ENCODE measurements at regions not wholly inside any gene's neighbourhood (a gene's known extent, or its start where the extent isn't known, plus 50 kb on each side); places are given as distances from the start of the nearest gene placed in this dataset.

DNA sequence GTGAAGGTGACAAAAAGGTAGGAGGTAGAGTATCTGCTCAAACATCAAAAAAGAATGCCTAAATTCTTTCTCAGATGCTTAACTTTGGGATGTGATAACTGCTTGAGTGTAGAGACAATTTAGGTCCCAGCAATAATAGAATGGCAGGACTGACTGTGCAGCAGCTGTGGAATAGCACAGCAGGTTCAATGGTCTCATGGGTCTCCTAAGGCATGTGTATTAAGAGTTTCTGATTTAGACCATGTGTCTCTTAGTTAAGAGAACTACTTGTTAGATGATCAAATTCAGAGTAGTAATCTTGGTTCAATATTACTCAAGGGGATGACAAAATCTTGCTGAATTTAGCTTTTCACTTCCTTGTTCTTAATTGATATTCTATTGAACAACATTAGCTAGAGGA is 72.0 kb downstream of the ALX1 start:
- TF ChIP-seq POLR2A (IDR thresholded peaks at IDR 0.05; ENCODE audit: low read length) (no peak), TFCP2L1 (CRISPR knock-in tag; IDR thresholded peaks at IDR 0.05) (no peak), FOSL2 (IDR thresholded peaks at IDR 0.05) (no peak), FOSL2 (CRISPR knock-in tag; IDR thresholded peaks at IDR 0.05) (no peak), CHD4 (IDR thresholded peaks at IDR 0.05; ENCODE audit: borderline replicate concordance) (no peak), SMC3 (IDR thresholded peaks at IDR 0.05) (no peak), MAFK (IDR thresholded peaks at IDR 0.05; ENCODE audit: partially characterized antibody) (no peak), CHD2 (IDR thresholded peaks at IDR 0.05; ENCODE audit: low read length, partially characterized antibody) (no peak), HOXB13 (CRISPR knock-in tag; IDR thresholded peaks at IDR 0.05; ENCODE audit: low read depth) (no peak), EHF (CRISPR knock-in tag; IDR thresholded peaks at IDR 0.05) (no peak), TP53 (CRISPR knock-in tag; IDR thresholded peaks at IDR 0.05) (no peak), ZFP36 (IDR thresholded peaks at IDR 0.05; ENCODE audit: borderline replicate concordance, partially characterized antibody) (no peak), HOXA7 (CRISPR knock-in tag; IDR thresholded peaks at IDR 0.05) (no peak)
- TF ChIP-seq, protein P1, sequence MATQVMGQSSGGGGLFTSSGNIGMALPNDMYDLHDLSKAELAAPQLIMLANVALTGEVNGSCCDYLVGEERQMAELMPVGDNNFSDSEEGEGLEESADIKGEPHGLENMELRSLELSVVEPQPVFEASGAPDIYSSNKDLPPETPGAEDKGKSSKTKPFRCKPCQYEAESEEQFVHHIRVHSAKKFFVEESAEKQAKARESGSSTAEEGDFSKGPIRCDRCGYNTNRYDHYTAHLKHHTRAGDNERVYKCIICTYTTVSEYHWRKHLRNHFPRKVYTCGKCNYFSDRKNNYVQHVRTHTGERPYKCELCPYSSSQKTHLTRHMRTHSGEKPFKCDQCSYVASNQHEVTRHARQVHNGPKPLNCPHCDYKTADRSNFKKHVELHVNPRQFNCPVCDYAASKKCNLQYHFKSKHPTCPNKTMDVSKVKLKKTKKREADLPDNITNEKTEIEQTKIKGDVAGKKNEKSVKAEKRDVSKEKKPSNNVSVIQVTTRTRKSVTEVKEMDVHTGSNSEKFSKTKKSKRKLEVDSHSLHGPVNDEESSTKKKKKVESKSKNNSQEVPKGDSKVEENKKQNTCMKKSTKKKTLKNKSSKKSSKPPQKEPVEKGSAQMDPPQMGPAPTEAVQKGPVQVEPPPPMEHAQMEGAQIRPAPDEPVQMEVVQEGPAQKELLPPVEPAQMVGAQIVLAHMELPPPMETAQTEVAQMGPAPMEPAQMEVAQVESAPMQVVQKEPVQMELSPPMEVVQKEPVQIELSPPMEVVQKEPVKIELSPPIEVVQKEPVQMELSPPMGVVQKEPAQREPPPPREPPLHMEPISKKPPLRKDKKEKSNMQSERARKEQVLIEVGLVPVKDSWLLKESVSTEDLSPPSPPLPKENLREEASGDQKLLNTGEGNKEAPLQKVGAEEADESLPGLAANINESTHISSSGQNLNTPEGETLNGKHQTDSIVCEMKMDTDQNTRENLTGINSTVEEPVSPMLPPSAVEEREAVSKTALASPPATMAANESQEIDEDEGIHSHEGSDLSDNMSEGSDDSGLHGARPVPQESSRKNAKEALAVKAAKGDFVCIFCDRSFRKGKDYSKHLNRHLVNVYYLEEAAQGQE (IDR thresholded peaks at IDR 0.05) = no peak
- TF ChIP-seq, protein P2, sequence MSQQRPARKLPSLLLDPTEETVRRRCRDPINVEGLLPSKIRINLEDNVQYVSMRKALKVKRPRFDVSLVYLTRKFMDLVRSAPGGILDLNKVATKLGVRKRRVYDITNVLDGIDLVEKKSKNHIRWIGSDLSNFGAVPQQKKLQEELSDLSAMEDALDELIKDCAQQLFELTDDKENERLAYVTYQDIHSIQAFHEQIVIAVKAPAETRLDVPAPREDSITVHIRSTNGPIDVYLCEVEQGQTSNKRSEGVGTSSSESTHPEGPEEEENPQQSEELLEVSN (IDR thresholded peaks at IDR 0.05; ENCODE audit: borderline replicate concordance, low read depth) = no peak
- TF ChIP-seq, protein P3, sequence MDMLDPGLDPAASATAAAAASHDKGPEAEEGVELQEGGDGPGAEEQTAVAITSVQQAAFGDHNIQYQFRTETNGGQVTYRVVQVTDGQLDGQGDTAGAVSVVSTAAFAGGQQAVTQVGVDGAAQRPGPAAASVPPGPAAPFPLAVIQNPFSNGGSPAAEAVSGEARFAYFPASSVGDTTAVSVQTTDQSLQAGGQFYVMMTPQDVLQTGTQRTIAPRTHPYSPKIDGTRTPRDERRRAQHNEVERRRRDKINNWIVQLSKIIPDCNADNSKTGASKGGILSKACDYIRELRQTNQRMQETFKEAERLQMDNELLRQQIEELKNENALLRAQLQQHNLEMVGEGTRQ (IDR thresholded peaks at IDR 0.05) = no peak
- TF ChIP-seq, protein P4, sequence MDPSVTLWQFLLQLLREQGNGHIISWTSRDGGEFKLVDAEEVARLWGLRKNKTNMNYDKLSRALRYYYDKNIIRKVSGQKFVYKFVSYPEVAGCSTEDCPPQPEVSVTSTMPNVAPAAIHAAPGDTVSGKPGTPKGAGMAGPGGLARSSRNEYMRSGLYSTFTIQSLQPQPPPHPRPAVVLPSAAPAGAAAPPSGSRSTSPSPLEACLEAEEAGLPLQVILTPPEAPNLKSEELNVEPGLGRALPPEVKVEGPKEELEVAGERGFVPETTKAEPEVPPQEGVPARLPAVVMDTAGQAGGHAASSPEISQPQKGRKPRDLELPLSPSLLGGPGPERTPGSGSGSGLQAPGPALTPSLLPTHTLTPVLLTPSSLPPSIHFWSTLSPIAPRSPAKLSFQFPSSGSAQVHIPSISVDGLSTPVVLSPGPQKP (IDR thresholded peaks at IDR 0.05; ENCODE audit: low read depth, low read length) = no peak
- Histone ChIP-seq H3K4me2 (no peak overlapping the region), H3K9me3 (no peaks in the 10 kb centered on the region), H3K4me1 (no peaks in the 10 kb centered on the region), H3K27ac (no peak overlapping the region), H3K4me3 (no peak overlapping the region)
- ATAC-seq = no peak
- no peak for DNase-seq (ENCODE audit: low read depth in 1 of 2, low spot score in 1 of 2)
- ChIA-PET POLR2A (no interaction called here), CTCF (no interaction called here)
- no peak for FAIRE-seq

DNA sequence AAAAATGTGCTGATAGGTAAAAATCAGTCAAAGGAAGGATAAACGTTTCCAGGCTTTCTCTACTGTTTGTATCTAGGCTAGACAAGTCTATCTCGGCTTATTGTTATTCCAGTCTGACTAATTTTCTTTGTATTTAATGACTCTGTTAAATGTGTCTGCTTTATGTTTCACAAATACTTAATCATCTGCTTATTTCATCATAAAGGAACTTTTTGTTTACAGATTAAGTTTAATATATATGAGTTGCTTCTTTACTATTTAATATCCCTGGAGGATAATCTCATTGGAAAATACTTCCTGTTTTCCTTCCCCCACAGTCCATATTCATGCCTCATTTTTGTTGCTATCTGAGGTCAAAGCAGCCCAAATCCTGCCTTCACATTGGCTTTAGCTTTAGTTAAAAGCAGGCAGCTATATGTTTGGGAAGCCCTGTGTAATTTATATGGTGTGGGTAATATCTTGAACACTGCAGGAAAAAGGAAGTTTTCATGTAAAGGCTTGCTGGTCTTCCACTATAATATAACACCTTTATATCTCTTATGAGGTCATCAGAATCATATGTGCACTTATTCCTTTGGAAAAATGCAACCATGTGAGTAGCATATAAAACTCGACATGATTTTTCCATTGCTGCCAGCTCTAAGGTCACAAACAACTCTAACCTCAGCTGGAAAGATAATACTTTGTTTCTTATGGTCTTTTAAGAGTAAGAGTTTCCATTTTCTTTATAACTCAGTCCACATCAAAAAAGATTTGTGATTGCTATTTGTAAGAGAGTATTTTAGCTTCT is 76.8 kb downstream of the ALX1 start:
- no peaks in the 10 kb centered on the region for H3K9me3 ChIP-seq
- WGBS (ENCODE audit: missing lambda C conversion rate) = 7% methylated on average over 3 of the region's 3 CpGs
- H3K4me1 ChIP-seq = no peaks in the 10 kb centered on the region
- POLR2A ChIA-PET = no interaction called here
- DNase-seq (ENCODE audit: low read depth in 1 of 2, low spot score in 1 of 2) (no peak), FAIRE-seq (no peak), ATAC-seq (no peak)
- H3K27ac ChIP-seq = no peak overlapping the region
- no peak overlapping the region for H3K4me3 ChIP-seq
- CTCF ChIA-PET = interaction anchor here (0.6 kb wide), 2 partner anchors 126 to 414 kb away, joined by 3 read pairs; no protein-coding TSS in a partner anchor
- TF ChIP-seq CHD4 (IDR thresholded peaks at IDR 0.05; ENCODE audit: borderline replicate concordance) = no peak
- TF ChIP-seq EP300 (IDR thresholded peaks at IDR 0.05) = no peak
- TF ChIP-seq NFE2L2 (conservative IDR thresholded peaks at IDR 0.05; ENCODE audit: low read length) = no peak
- TF ChIP-seq RAD21 (conservative IDR thresholded peaks at IDR 0.05 in 1 of 2, IDR thresholded peaks at IDR 0.05 in 1 of 2) = no peak
- TF ChIP-seq TFCP2L1 (CRISPR knock-in tag; IDR thresholded peaks at IDR 0.05) = no peak
- TF ChIP-seq, protein P5, sequence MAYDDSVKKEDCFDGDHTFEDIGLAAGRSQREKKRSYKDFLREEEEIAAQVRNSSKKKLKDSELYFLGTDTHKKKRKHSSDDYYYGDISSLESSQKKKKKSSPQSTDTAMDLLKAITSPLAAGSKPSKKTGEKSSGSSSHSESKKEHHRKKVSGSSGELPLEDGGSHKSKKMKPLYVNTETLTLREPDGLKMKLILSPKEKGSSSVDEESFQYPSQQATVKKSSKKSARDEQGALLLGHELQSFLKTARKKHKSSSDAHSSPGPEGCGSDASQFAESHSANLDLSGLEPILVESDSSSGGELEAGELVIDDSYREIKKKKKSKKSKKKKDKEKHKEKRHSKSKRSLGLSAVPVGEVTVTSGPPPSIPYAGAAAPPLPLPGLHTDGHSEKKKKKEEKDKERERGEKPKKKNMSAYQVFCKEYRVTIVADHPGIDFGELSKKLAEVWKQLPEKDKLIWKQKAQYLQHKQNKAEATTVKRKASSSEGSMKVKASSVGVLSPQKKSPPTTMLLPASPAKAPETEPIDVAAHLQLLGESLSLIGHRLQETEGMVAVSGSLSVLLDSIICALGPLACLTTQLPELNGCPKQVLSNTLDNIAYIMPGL (CRISPR knock-in tag; IDR thresholded peaks at IDR 0.05; ENCODE audit: borderline replicate concordance) = no peak
- TF ChIP-seq RCOR1 (IDR thresholded peaks at IDR 0.05; ENCODE audit: low read depth, low read length) = no peak
- no peak for TF ChIP-seq HOXA7 (CRISPR knock-in tag; IDR thresholded peaks at IDR 0.05)
- TF ChIP-seq KDM5A (IDR thresholded peaks at IDR 0.05) = no peak
- no peak for TF ChIP-seq TP53 (CRISPR knock-in tag; IDR thresholded peaks at IDR 0.05)
- TF ChIP-seq NR3C1 (IDR thresholded peaks at IDR 0.05) = no peak
- no peak for TF ChIP-seq FOSL2 (IDR thresholded peaks at IDR 0.05)
- no peak for TF ChIP-seq FOSL2 (CRISPR knock-in tag; IDR thresholded peaks at IDR 0.05)
- no peak for TF ChIP-seq FOSB (CRISPR knock-in tag; IDR thresholded peaks at IDR 0.05)
- no peak overlapping the region for H3K4me2 ChIP-seq
